Superior temporal gyrus (tissue), 1 donor: ENCODE measurements at regions not wholly inside any gene's neighbourhood (a gene's known extent, or its start where the extent isn't known, plus 50 kb on each side); places are given as distances from the start of the nearest gene placed in this dataset.
A peak's percentile ranks its signal among the peaks of the same experiment; 100 is the strongest.
"Not testable (repeated sequence)": the region's sequence is repeated elsewhere in the genome, so short reads cannot be mapped to it uniquely, and the experiment has no call there.

Experiments
- DNase-seq: peaks from one replicate; pipeline ENCODE4 v3.0.0-alpha.2; 2016; ENCODE audit errors: extremely low spot score

GRCh38 chr10:3347413-3348182 is 175.0 kb upstream of the PITRM1 start:
- DNase-seq, result no peak

GRCh38 chr10:3346851-3347250 is 174.3 kb upstream of the PITRM1 start:
- DNase-seq, result no peak

DNA sequence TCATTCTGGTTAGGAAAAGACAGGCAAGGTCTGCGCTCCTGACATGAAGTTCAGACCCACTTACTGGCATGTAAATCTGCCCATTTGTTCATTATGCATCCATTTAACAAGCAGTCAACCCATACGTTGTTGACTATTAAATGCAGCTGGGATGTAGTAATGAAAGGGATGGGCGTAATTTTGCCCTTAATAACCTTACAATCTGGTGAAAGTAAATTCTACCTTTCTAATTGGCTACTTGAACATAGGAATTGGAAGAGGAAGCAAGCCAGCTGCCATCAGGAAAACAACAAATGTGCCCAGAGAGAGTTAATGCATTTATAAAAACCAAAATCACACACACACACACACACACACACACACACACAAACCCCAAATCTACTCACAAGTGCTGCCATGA is 170.2 kb upstream of the PITRM1 start:
- DNase-seq, result no peak

- DNase-seq, result no peak
Observed at GRCh38 chr10:3340127-3340730, 167.6 kb upstream of the PITRM1 start.

GRCh38 chr10:3339531-3339950 is 167.0 kb upstream of the PITRM1 start:
- no peak for DNase-seq

- DNase-seq, result no peak
Observed at GRCh38 chr10:3339121-3339520, 166.5 kb upstream of the PITRM1 start.

DNA sequence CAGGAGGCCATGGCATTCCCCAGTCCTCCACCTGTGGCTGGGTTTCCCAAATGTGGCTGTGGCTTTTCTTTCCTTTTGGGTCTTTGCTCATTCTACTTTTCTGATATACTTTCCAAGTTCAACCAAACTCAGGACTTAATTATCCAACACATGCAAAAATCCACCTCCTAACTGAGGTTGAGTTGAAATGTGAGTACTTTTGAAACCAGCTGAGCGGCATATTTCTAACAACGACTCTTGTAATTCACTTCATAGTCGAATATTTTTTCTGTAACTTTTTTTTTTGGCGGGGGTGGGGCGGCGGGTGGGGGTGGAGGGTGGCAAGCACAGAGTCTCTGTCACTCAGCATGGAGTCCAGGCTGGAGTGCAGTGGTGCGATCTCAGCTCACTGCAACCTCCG is 165.2 kb upstream of the PITRM1 start:
- DNase-seq, result no peak

DNA sequence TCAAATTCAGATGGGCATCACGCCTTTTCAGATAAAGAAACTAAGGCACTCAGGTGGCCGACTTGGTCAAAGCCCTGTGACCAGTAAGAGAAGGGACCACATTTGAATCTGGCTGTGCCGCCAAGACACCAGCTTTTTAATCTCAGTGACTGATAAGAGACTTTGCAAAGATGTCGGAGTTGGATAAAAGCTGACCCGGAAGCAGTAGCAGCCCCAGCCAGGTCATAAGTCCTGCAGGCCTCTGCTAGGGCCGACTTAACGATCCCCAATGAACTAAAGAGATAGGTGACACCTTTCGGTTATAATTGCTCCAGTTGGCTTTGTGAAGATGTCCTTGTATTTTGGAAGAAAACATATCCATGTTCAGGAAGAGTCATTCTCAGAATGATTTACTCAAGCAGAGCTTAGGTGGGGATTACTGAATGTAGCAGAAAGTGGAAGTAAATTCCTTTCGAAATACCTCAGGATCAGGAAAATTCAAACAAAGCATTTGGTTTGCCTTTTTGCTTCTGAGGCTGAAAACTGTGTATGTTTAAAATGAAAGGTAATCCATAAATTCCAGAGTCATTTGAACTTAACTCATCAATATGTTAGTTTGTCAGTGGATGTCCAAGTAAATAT is 164.2 kb upstream of the PITRM1 start:
- no peak for DNase-seq

DNA sequence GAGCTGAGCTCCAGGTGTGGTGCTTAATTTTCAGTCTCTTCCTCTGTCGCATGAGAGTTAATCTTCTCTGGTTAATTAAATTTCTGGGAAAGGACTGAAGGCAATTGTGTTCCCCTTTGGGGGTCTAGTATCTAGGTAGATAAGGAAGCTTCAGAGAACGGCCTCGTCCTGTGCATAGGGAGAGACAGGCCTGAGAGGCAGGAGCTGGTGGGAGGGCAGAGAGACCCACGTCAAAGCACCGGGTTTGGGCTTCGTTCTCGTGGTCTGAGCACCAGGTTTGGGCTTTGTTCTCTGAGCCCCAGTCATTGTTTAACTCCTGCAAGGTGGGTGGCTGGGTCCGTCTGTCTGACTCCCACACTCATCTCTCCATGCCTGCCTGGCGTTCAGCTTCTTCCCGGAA is 160.8 kb upstream of the PITRM1 start:
- no peak for DNase-seq

- DNase-seq, result no peak
Observed at GRCh38 chr10:3331690-3332230, 159.2 kb upstream of the PITRM1 start.

GRCh38 chr10:3331187-3331586 is 158.6 kb upstream of the PITRM1 start:
- DNase-seq, result no peak

DNA sequence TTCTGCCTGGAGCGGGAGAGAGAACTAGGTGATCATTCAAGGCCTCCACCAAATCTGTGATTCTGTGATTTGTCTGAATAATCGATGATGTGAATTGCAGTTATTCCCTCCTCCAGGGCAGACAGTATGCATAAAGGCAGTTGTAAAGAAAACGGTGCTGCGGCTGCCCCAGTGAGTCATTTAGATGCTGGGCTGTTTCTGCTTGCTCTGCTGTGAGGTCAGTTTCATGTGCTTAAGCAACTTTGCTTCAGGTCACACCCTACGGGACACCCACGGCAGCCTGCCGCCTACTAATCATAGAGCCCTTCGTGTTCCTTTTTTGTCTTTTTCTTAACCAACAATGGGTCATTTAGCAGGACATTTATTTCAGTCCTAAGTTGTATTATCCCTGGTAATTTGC is 158.1 kb upstream of the PITRM1 start:
- DNase-seq, result no peak

DNA sequence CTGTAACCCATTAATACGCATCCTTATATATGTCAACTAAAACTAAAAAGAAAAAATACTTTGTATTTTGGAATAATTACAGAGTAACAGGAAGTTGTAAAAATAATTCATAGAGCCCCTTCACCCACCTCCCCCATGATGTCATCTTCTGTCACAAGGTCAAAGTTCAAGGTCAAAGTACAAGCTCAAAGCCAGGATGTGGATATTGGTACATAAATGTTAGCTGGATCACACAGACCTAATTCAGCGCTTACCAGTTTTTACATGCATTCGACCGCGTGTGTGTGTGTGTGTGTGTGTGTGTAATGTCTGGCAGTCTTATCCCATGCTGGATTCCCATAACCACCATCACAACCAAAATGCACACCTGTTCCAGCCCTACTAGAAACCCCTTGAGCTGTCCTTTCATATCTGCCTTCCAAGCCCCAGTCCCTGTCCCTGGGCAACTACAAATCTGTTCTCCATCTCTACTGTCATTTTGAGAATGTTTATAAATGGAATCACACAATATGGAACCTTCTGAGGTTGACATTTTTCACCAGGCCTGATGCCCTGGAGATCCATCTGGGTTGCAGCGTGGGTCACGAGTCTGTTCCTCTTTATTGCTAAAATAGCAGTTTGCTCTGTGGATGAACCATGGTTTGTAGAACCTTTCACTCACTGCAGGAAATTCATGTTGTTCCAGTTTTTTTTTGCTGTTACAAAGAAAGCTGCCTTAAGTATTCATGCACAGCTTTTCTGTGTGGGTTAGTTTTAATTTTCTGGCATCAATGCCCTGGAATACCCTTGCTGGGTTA is 153.6 kb upstream of the PITRM1 start:
- DNase-seq, result no peak

DNA sequence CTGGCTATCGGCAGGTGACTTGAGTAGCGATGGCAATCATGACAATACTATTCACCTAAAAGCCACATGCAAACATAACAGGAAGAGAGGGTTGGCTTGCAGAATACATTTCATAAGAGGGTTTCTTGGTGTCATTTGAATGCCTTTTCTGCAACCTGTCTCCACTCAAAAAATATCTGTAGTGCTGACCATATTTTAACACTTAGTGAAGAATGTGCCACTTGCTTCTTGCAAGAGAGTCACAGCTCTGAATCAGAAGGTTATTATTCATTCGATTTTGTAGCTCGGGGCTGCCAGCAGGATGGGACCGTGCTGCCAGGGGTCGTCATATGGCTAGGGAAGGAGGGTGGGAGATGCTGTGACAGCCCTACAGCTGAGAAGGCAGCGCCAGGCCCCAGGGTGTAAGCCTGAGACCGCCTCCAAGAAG is 152.0 kb upstream of the PITRM1 start:
- no peak for DNase-seq

- DNase-seq, result peak; percentile 74
Observed at GRCh38 chr10:3323865-3324498, 151.4 kb upstream of the PITRM1 start.

DNA sequence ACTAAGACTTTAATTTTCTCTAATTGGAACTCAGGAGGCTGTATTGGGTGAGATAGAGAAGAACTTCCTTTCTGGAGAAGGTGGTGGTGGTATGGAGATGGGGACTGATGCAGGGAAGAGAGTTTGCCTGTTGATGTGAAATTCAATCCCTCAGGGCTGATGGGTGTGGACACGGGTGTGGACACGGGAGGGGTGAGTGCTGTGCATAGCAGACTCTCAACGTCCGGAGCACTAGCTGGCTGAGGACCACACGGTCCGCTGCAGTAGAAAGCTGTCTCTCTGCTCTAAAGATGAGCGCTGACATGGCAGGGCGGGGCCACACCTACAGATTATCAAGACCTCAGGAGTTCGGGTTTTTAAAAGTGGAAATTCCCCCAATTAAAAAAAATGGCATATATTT is 148.5 kb upstream of the PITRM1 start:
- DNase-seq, result no peak

GRCh38 chr10:3319811-3320226 is 147.2 kb upstream of the PITRM1 start:
- no peak for DNase-seq

DNA sequence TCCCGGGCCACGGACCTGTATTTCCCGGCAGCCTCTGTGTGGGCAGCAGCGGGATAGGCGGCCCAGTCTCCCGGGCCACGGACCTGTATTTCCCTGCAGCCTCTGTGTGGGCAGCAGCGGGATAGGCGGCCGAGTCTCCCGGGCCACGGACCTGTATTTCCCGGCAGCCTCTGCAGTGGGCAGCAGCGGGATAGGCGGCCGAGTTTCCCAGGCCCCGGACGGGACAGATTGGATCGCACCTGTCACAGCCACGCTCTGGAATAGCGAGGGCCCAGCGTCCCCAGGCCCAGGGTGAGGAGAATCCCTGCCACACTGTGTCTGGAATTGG is 145.9 kb upstream of the PITRM1 start:
- not testable (repeated sequence) for DNase-seq

- DNase-seq, result not testable (repeated sequence)
Observed at GRCh38 chr10:3317553-3318479, 145.2 kb upstream of the PITRM1 start.

DNA sequence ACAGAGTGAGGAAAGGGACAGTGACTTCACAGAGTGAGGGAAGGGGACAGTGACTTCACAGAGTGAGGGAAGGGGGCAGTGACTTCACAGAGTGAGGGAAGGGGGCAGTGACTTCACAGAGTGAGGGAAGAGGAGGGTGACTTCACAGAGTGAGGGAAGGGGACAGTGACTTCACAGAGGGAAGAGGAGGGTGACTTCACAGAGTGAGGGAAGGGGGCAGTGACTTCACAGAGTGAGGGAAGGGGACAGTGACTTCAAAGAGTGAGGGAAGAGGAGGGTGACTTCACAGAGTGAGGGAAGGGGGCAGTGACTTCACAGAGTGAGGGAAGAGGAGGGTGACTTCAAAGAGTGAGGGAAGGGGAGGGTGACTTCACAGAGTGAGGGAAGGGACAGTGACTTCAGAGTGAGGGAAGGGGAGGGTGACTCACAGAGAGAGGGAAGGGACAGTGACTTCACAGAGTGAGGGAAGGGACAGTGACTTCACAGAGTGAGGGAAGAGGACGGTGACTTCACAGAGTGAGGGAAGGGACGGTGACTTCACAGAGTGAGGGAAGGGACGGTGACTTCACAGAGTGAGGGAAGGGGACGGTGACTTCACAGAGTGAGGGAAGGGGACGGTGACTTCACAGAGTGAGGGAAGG is 142.0 kb upstream of the PITRM1 start:
- not testable (repeated sequence) for DNase-seq
